Erythroblast (primary cell): ENCODE measurements at regions not wholly inside any gene's neighbourhood (a gene's known extent, or its start where the extent isn't known, plus 50 kb on each side); places are given as distances from the start of the nearest gene placed in this dataset.

Source experiments
- GATA1 ChIP-seq: IDR thresholded peaks from 2 replicates; pipeline ENCODE4 v1.6.1; 2011; ENCODE audit warnings: low read depth, mild to moderate bottlenecking, control low read depth, low read length, moderate library complexity
- POLR2A ChIP-seq: IDR thresholded peaks from 2 replicates; pipeline ENCODE4 v1.6.1; 2011; ENCODE audit warnings: mild to moderate bottlenecking, low read length

- TF ChIP-seq POLR2A (no peak), GATA1 (no peak)
Measured at GRCh38 chr17:52271781-52272180, 113.3 kb upstream of the CA10 start.
